ENCODE measurements at regions not wholly inside any gene's neighbourhood (a gene's known extent, or its start where the extent isn't known, plus 50 kb on each side); places are given as distances from the start of the nearest gene placed in this dataset.

DNA sequence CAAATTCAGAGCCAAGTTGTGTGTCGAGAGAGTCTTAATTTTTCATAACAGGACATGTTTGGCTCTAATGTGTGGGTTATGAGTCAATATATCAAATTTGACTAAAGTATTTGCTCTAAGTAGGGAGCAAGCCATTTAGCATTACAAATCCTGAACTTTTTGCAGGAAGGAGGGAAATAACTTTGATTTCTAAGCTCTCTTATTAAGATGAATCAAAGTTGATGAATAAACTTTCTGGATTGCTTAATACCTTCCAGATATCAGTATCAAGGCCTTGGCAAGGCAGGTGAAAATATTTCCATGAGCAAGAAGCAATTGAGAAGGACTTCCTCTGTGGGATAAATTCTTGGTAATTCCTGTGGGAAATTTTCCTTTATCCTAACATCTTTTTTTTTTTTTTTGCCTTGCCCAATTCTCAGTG, 258.8 kb downstream of the AHR start:
- TF ChIP-seq, protein P1, sequence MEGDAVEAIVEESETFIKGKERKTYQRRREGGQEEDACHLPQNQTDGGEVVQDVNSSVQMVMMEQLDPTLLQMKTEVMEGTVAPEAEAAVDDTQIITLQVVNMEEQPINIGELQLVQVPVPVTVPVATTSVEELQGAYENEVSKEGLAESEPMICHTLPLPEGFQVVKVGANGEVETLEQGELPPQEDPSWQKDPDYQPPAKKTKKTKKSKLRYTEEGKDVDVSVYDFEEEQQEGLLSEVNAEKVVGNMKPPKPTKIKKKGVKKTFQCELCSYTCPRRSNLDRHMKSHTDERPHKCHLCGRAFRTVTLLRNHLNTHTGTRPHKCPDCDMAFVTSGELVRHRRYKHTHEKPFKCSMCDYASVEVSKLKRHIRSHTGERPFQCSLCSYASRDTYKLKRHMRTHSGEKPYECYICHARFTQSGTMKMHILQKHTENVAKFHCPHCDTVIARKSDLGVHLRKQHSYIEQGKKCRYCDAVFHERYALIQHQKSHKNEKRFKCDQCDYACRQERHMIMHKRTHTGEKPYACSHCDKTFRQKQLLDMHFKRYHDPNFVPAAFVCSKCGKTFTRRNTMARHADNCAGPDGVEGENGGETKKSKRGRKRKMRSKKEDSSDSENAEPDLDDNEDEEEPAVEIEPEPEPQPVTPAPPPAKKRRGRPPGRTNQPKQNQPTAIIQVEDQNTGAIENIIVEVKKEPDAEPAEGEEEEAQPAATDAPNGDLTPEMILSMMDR (IDR thresholded peaks at IDR 0.05), result no peak
- TF ChIP-seq, protein P2, sequence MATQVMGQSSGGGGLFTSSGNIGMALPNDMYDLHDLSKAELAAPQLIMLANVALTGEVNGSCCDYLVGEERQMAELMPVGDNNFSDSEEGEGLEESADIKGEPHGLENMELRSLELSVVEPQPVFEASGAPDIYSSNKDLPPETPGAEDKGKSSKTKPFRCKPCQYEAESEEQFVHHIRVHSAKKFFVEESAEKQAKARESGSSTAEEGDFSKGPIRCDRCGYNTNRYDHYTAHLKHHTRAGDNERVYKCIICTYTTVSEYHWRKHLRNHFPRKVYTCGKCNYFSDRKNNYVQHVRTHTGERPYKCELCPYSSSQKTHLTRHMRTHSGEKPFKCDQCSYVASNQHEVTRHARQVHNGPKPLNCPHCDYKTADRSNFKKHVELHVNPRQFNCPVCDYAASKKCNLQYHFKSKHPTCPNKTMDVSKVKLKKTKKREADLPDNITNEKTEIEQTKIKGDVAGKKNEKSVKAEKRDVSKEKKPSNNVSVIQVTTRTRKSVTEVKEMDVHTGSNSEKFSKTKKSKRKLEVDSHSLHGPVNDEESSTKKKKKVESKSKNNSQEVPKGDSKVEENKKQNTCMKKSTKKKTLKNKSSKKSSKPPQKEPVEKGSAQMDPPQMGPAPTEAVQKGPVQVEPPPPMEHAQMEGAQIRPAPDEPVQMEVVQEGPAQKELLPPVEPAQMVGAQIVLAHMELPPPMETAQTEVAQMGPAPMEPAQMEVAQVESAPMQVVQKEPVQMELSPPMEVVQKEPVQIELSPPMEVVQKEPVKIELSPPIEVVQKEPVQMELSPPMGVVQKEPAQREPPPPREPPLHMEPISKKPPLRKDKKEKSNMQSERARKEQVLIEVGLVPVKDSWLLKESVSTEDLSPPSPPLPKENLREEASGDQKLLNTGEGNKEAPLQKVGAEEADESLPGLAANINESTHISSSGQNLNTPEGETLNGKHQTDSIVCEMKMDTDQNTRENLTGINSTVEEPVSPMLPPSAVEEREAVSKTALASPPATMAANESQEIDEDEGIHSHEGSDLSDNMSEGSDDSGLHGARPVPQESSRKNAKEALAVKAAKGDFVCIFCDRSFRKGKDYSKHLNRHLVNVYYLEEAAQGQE (IDR thresholded peaks at IDR 0.05; ENCODE audit: insufficient read depth in 1 of 2, low read depth in 2 of 2, low read length in 1 of 2), result no peak
- no peak for TF ChIP-seq TCF7L2 (IDR thresholded peaks at IDR 0.05; ENCODE audit: low read depth, low read length)
